ENCODE measurements at regions not wholly inside any gene's neighbourhood (a gene's known extent, or its start where the extent isn't known, plus 50 kb on each side); places are given as distances from the start of the nearest gene placed in this dataset.

DNA sequence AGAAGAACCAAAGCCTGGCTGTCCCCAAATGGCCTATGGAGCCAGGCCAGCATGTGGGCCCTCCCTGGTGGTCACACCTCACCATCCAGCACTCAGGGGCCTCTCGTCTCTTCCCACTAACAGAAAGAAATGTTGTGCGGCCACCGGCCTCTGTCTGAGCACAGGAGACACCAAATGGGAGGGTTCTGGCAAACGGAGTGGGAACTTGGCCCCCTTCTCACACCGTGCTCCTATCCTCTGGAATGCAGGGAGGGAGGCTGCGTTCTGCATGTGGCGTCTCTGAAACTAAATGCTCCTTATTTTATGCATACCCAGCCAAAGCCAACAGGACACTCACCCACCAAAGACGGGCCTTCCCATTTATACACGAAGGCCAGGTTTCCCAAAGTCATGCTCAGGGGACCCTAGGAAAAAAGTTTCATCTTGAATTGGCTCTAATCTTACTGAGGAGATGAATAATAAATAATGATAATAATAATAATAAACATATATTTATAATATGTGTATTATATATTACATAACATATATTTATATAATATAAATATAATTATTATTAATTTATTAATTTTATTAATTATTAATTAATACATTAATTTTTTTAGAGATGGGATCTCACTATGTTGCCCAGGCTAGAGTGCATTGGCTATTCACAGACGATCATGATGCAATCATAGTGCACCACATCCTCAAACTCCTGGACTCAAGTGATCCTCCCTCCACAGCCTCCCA lies 102.4 kb downstream of the FOXF2 start:
- H3K27ac Mint-ChIP-seq, result no peak overlapping the region
- H3K27me3 Mint-ChIP-seq, result peaks cover 0 to 8% (median 4%) of the 10 kb centered on the region in 5 donors
- CTCF ChIA-PET, result no interaction called here

DNA sequence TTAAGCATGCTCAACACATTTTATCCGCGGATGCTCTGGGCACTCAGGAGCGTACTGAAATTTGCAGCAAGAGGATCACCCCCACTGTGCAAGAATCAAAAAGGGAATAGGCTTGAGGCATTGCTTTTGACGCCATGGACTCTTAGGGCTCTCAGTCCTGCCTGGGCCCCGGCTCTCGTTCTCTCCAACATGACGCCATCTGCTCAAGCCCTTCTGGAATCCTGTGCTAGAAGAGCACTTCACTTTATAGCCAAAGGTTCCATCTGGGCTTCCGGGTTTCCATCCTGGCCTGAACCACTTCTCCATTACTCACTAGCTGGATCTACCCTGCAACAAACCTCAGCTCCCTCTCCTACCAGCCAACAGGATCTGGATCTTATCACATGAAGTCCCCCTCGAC lies 105.3 kb downstream of the FOXF2 start:
- Mint-ChIP-seq H3K4me3 (no peak overlapping the region), H3K27ac (no peak overlapping the region), H3K4me1 (no peaks in the 10 kb centered on the region), H3K27me3 (peaks cover 0 to 13% (median 4%) of the 10 kb centered on the region in 5 donors), H3K9me3 (peaks cover 0 to 5% (median 1%) of the 10 kb centered on the region in 11 donors), H3K36me3 (peaks cover 0 to 5% (median 0%) of the 10 kb centered on the region in 5 donors)
- Histone ChIP-seq H3K27me3 (ENCODE audit: control insufficient read depth in 2 of 2, insufficient read depth in 2 of 2, low read length in 2 of 2) (no peaks in the 10 kb centered on the region), H3K4me1 (ENCODE audit: control insufficient read depth in 2 of 2, insufficient read depth in 2 of 2, low read length in 2 of 2) (no peaks in the 10 kb centered on the region), H3K9me3 (ENCODE audit: control insufficient read depth in 2 of 3, low read length in 3 of 3) (no peaks in the 10 kb centered on the region), H3K36me3 (ENCODE audit: control insufficient read depth in 2 of 3, insufficient read depth in 3 of 3, low read length in 3 of 3) (no peaks in the 10 kb centered on the region), H3K4me3 (ENCODE audit: low read length) (no peak overlapping the region), H3K27ac (ENCODE audit: low read depth, low read length) (no peak overlapping the region)
- intact Hi-C loops (cut with micrococcal nuclease), result loop anchor here in 1 of 2 donors (1.0 kb wide), 1 partner anchor 29 kb away; no protein-coding TSS in a partner anchor
- CTCF ChIA-PET, result interaction anchor here (0.7 kb wide), 1 partner anchor 615 kb away, joined by 3 read pairs; no protein-coding TSS in a partner anchor
- no peak for DNase-seq
- POLR2A ChIA-PET, result no interaction called here
- ATAC-seq, result no peak

More for the DNA sequence above, 102.4 kb downstream of the FOXF2 start:
- H3K9me3 Mint-ChIP-seq, result peaks cover 0 to 5% (median 1%) of the 10 kb centered on the region in 11 donors
- no peaks in the 10 kb centered on the region for H3K4me1 Mint-ChIP-seq
- H3K36me3 Mint-ChIP-seq, result peaks cover 0 to 5% (median 0%) of the 10 kb centered on the region in 5 donors
- intact Hi-C loops (cut with micrococcal nuclease), result no loop called here
- Histone ChIP-seq H3K4me1 (ENCODE audit: control insufficient read depth in 2 of 2, insufficient read depth in 2 of 2, low read length in 2 of 2) (no peaks in the 10 kb centered on the region), H3K27ac (ENCODE audit: low read depth, low read length) (no peak overlapping the region), H3K36me3 (ENCODE audit: control insufficient read depth in 2 of 3, insufficient read depth in 3 of 3, low read length in 3 of 3) (no peaks in the 10 kb centered on the region), H3K4me3 (ENCODE audit: low read length) (no peak overlapping the region), H3K27me3 (ENCODE audit: control insufficient read depth in 2 of 2, insufficient read depth in 2 of 2, low read length in 2 of 2) (no peaks in the 10 kb centered on the region), H3K9me3 (ENCODE audit: control insufficient read depth in 2 of 3, low read length in 3 of 3) (no peaks in the 10 kb centered on the region)
- DNase-seq, result no peak
- POLR2A ChIA-PET, result no interaction called here
- no peak overlapping the region for H3K4me3 Mint-ChIP-seq
- ATAC-seq, result no peak

DNA sequence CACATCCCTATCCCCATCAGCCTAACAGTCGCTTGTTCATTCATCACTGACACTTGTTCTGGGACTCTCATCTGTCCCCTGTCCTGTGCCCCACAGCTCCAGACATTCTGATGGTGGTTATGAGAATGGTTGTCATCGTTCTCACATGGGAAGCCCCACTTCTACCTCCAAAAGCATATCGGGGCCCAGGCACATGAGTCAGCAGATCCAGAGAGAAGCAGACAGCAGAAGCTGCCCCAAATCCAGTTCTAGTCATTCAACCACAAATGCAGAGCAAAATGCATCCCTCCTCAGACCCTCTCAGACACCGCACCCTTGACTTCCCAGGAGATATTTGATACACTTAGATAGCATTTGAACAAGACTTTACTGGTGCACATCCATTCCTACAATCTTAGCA lies 106.0 kb downstream of the FOXF2 start:
- Histone ChIP-seq H3K36me3 (ENCODE audit: control insufficient read depth in 2 of 3, insufficient read depth in 3 of 3, low read length in 3 of 3) (no peaks in the 10 kb centered on the region), H3K27me3 (ENCODE audit: control insufficient read depth in 2 of 2, insufficient read depth in 2 of 2, low read length in 2 of 2) (no peaks in the 10 kb centered on the region), H3K4me1 (ENCODE audit: control insufficient read depth in 2 of 2, insufficient read depth in 2 of 2, low read length in 2 of 2) (no peaks in the 10 kb centered on the region), H3K9me3 (ENCODE audit: control insufficient read depth in 2 of 3, low read length in 3 of 3) (no peaks in the 10 kb centered on the region), H3K4me3 (ENCODE audit: low read length) (no peak overlapping the region), H3K27ac (ENCODE audit: low read depth, low read length) (no peak overlapping the region)
- ChIA-PET CTCF (no interaction called here), POLR2A (no interaction called here)
- no peak overlapping the region for H3K4me3 Mint-ChIP-seq
- ATAC-seq (no peak), DNase-seq (no peak)
- peaks cover 0 to 13% (median 4%) of the 10 kb centered on the region in 5 donors for H3K27me3 Mint-ChIP-seq
- no peaks in the 10 kb centered on the region for H3K4me1 Mint-ChIP-seq
- H3K36me3 Mint-ChIP-seq, result peaks cover 0 to 5% (median 0%) of the 10 kb centered on the region in 5 donors
- peaks cover 0 to 5% (median 1%) of the 10 kb centered on the region in 11 donors for H3K9me3 Mint-ChIP-seq
- intact Hi-C loops (cut with micrococcal nuclease), result loop anchor here in 1 of 2 donors (1.0 kb wide), 1 partner anchor 28 kb away; no protein-coding TSS in a partner anchor
- H3K27ac Mint-ChIP-seq, result no peak overlapping the region

DNA sequence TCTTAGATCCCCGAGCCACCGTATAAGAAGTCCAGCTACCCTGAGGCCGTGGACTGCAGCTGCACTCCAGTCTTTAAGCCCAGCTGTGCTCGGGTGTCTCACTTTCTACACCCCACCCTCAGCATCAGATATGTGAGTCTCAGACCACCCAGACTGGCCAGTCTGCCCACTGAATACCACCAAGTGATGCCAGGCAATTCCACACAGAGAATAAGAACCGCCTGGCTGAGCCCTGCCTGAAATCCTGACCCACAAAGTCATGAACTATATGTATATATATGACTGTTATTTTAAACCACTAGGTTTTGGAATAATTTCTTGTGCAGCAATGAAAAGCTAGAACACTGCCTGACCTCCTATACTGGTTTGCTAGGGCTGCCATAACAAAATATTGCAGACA lies 106.7 kb downstream of the FOXF2 start:
- H3K9me3 ChIP-seq (ENCODE audit: control insufficient read depth in 2 of 3, low read length in 3 of 3), result no peaks in the 10 kb centered on the region
- H3K4me1 Mint-ChIP-seq, result no peaks in the 10 kb centered on the region
- H3K27ac ChIP-seq (ENCODE audit: low read depth, low read length), result no peak overlapping the region
- H3K4me3 Mint-ChIP-seq, result no peak overlapping the region
- H3K36me3 ChIP-seq (ENCODE audit: control insufficient read depth in 2 of 3, insufficient read depth in 3 of 3, low read length in 3 of 3), result no peaks in the 10 kb centered on the region
- H3K4me3 ChIP-seq (ENCODE audit: low read length), result no peak overlapping the region
- intact Hi-C loops (cut with micrococcal nuclease), result no loop called here
- DNase-seq (no peak), ATAC-seq (no peak)
- H3K27ac Mint-ChIP-seq, result no peak overlapping the region
- H3K36me3 Mint-ChIP-seq, result peaks cover 0 to 5% (median 0%) of the 10 kb centered on the region in 5 donors
- H3K9me3 Mint-ChIP-seq, result peaks cover 0 to 5% (median 1%) of the 10 kb centered on the region in 11 donors
- POLR2A ChIA-PET, result no interaction called here
- no peaks in the 10 kb centered on the region for H3K27me3 ChIP-seq (ENCODE audit: control insufficient read depth in 2 of 2, insufficient read depth in 2 of 2, low read length in 2 of 2)
- peaks cover 4 to 13% (median 8%) of the 10 kb centered on the region in 5 donors for H3K27me3 Mint-ChIP-seq
- H3K4me1 ChIP-seq (ENCODE audit: control insufficient read depth in 2 of 2, insufficient read depth in 2 of 2, low read length in 2 of 2), result no peaks in the 10 kb centered on the region
- CTCF ChIA-PET, result no interaction called here

DNA sequence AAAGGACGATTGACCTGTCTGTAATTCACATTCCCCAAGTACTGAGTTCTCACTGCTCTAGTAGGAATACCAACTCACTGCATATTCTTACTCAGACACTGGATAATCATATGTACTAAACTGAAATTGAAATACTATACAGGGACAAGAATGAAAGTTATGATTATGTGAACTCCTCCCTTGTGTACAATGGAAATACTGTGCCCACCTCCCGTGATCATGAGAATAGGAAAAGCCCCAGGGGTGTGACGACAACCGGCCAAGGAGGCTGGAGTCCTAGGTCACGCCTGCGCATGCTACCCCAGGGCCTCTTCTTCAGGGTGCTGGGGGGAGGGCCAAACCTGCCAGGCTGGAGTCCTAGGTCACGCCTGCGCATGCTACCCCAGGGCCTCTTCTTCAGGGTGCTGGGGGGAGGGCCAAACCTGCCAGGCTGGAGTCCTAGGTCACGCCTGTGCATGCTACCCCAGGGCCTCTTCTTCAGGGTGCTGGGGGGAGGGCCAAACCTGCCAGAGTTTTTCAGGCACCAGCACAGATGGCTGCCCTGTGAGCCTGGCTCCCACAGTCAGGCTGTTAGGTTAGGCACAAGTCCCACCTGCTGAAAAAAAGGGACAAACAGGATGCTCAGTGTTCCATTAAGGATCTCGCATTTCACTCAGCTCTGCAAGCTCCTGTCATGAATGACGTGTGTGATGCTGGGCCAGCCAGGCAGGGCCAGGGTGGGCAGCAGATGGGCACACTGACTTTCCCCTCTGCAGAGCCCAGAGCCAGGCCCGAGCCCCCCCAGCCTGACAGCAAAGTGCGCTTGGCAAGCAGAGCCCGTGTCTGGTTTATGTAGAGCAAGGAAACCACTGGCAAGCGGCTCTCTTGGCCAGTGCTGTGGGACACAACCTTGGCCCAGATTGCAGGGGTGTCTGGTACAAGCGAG lies 107.7 kb downstream of the FOXF2 start:
- POLR2A ChIA-PET, result no interaction called here
- no peaks in the 10 kb centered on the region for H3K36me3 ChIP-seq (ENCODE audit: control insufficient read depth in 2 of 3, insufficient read depth in 3 of 3, low read length in 3 of 3)

DNA sequence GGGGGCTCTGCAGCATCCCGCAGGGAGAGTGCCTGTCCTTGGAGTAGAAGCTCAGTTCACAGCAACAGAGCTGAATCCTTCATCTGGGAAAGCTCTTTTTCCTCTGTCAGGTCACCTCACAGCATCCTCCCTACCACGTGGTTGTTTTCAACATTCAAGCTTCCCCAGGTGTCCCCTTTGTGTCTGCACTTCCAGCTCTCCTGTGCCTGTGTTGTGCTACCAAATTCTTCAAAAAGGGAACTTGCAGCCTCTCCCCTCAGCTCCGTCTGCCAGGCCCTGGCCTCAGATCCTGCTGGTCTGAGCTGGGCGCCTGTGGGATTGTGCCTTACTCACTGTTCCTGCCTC lies 108.4 kb downstream of the FOXF2 start:
- no peak for DNase-seq
- Mint-ChIP-seq H3K4me3 (no peak overlapping the region), H3K4me1 (peaks cover 0 to 5% (median 0%) of the 10 kb centered on the region in 7 donors)

More for the DNA sequence above, 107.7 kb downstream of the FOXF2 start:
- H3K27me3 ChIP-seq (ENCODE audit: control insufficient read depth in 2 of 2, insufficient read depth in 2 of 2, low read length in 2 of 2), result no peaks in the 10 kb centered on the region
- H3K27me3 Mint-ChIP-seq, result peaks cover 4 to 19% (median 12%) of the 10 kb centered on the region in 5 donors
- no peak overlapping the region for H3K27ac ChIP-seq (ENCODE audit: low read depth, low read length)
- H3K4me3 Mint-ChIP-seq, result no peak overlapping the region
- peaks cover 0 to 5% (median 1%) of the 10 kb centered on the region in 11 donors for H3K9me3 Mint-ChIP-seq
- H3K4me3 ChIP-seq (ENCODE audit: low read length), result no peak overlapping the region
- no peak for ATAC-seq
- peaks cover 0 to 5% (median 0%) of the 10 kb centered on the region in 7 donors for H3K4me1 Mint-ChIP-seq
- no peaks in the 10 kb centered on the region for H3K9me3 ChIP-seq (ENCODE audit: control insufficient read depth in 2 of 3, low read length in 3 of 3)
- CTCF ChIA-PET, result no interaction called here
- no peaks in the 10 kb centered on the region for H3K4me1 ChIP-seq (ENCODE audit: control insufficient read depth in 2 of 2, insufficient read depth in 2 of 2, low read length in 2 of 2)
- no peak for DNase-seq
- intact Hi-C loops (cut with micrococcal nuclease), result no loop called here
- no peak overlapping the region for H3K27ac Mint-ChIP-seq
- peaks cover 0 to 5% (median 0%) of the 10 kb centered on the region in 5 donors for H3K36me3 Mint-ChIP-seq

More for the DNA sequence above, 108.4 kb downstream of the FOXF2 start:
- Mint-ChIP-seq H3K27me3 (peaks cover 4 to 21% (median 15%) of the 10 kb centered on the region in 5 donors), H3K27ac (no peak overlapping the region), H3K36me3 (peaks cover 0 to 5% (median 0%) of the 10 kb centered on the region in 5 donors), H3K9me3 (peaks cover 0 to 5% (median 1%) of the 10 kb centered on the region in 11 donors)
- ChIA-PET CTCF (no interaction called here), POLR2A (no interaction called here)
- Histone ChIP-seq H3K4me3 (ENCODE audit: low read length) (no peak overlapping the region), H3K27ac (ENCODE audit: low read depth, low read length) (no peak overlapping the region), H3K9me3 (ENCODE audit: control insufficient read depth in 2 of 3, low read length in 3 of 3) (no peaks in the 10 kb centered on the region), H3K36me3 (ENCODE audit: control insufficient read depth in 2 of 3, insufficient read depth in 3 of 3, low read length in 3 of 3) (no peaks in the 10 kb centered on the region), H3K4me1 (ENCODE audit: control insufficient read depth in 2 of 2, insufficient read depth in 2 of 2, low read length in 2 of 2) (no peaks in the 10 kb centered on the region), H3K27me3 (ENCODE audit: control insufficient read depth in 2 of 2, insufficient read depth in 2 of 2, low read length in 2 of 2) (no peaks in the 10 kb centered on the region)
- ATAC-seq, result no peak
- intact Hi-C loops (cut with micrococcal nuclease), result no loop called here

All from naive thymus-derived CD4-positive, alpha-beta T cell (primary cell).